Stimulated activated CD8-positive, alpha-beta memory T cell treated with anti-CD3 and anti-CD28 coated beads, Interleukin-15, amount 100 ng/mL, for 48 hours (primary cell): ENCODE measurements at regions not wholly inside any gene's neighbourhood (a gene's known extent, or its start where the extent isn't known, plus 50 kb on each side); places are given as distances from the start of the nearest gene placed in this dataset.
"Not testable (repeated sequence)": the region's sequence is repeated elsewhere in the genome, so short reads cannot be mapped to it uniquely, and the experiment has no call there.

Experiments used
- DNase-seq, 2 donors: peaks; one replicate each; pipeline ENCODE4 v3.0.0-alpha.2; 2020; ENCODE audit warnings: low read depth in 2 of 2

DNA sequence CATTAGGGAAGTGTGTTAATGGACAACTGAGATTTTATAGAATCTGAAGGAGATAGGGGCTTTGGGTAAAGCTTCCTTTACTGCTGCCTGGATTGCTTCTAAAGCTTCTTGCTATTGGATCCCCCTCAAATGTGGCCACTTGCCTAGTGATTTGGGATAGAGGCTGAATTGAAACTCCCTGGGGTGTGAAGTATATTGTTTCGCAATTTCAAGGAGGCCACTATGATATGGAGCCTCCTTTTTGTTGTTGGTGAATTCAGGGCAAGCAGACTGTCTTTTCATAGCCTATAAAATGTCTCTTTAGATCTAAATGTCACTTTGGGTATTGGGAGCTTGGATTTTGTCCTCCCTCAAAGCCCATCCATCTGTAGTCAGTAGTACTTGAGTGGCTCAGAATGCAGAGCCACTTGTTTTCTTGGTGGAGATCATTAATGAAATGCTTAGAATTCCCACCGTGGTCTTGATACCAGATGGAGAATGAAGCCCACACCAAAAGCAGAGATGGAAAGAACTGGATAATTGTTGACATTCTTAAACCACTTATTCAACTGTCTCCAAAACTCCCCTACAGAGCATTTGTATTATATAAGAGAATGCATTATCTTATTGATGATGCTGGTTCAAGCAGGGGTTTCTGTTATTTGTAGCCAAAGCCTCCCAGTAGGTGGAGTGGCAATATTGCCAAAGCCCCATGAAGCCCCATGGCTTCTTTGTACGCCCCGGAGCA is 144.3 kb upstream of the KCNE2 start:
- DNase-seq = no peak

DNA sequence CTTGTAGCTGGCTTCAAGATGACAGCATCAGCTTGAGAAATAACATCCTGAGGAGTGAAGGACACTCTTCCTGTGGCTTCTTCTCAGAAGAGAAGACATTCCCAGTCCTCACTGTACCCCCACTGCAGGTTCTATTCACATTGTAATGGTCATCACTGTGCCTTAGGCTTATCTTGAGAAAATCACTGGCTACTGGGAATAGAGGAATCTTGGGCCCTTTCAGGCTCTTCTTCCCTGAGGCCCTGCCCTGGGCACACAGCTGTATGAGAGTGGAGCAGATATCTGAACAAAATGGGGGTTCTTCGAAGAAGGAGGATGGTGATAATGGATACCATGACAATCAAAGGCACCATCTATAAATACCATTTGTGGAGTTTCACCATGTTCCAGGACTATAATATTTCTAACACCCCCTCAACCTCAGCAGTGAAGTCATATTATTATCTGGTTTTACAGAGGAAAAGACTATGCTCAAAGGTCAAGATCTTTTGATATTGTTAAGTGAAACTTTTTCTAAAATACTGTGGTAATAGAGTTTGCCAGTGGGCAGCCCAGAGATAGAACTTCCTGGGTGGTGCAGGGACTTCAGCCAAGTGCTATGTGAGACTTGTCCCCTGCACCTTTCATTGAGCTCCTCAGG is 143.1 kb upstream of the KCNE2 start:
- DNase-seq = no peak

DNA sequence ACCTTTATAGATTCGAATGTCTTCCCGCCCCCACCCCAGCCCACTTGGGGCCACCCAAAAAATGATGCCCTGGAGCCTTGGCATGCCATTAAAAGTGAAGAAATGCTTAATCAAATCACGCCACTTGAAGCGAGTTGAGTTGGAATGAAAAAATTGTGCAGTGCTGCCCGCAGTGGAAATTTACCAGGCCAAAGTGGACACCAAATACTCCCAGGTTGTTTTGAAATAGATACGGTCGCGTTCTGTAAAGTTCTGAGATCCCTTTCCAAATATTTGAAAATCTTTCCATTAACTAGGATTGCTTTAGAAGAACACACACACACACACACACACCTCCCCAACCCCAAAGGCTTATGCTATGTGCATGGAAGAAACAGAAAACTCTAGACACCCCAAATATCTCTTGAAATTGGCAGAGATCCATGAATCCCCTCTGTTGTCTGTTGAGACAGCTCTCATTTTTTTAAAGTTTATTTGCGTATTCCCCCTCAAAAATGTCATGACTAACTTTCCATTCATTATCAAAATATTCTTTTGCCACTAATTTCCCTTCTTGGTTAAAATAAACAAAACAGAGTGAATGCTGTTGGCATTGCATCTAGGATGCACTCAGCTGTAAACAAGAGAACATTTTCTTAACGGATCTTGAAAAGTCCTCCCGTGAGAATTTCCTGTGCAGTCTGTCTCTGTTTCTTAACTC is 142.3 kb upstream of the KCNE2 start:
- no peak for DNase-seq

DNA sequence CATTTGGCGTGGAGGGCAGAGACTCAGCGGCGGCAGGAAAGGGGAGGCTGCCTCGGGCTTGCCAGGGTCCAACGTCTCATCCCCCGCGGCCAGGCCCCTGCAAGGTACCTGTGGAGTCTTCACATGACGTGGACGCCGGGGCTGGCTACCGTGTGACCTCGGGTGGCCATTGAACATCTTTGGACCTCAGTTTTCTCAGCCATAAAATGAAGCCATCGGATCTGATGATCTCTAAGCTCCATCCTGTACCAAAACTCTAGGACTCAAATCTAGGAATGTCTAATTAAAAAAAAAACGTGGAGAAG is 141.8 kb upstream of the KCNE2 start:
- DNase-seq = no peak

DNA sequence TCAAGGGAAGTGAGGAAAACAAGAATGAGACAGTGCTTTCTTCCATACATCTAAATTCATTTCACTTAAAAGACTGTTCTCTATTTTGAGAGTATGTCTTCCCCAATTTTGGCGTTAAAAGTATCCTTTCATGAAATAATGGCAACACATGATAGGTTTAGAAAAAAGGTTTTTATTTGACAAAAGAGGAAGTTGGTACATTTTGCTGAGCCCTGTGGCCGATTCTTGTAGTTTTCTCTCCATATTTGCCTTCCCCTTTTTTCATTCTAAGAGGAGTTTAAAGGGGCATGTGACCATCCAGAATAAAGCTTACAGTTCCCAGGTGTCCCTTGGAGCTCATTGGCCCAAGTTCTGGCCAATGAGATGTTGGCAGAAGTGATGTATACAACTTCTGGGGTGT is 140.4 kb upstream of the KCNE2 start:
- DNase-seq = no peak

DNA sequence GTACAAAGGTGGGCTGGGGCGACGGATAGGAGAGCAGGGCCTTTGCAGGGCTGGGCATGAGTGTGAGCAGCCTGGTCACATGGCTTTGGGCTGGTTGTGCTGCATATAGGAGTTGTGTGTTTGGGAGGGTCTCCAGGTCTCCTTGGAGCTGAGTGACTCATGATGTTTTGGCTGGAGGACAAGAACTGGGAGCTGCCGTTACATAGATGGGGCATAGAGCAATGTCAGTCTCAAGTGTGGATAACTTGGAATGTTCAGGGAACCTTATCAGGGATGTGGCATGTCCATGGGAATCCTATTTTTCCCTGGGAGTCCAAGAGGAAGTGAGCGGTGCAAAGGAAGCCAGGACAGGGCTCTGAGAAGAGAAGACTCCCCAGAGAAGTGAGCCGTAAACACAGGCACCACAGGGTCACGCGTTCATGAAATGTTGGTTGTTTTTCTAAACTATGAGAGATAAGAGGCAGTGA is 136.4 kb upstream of the KCNE2 start:
- DNase-seq = no peak

DNA sequence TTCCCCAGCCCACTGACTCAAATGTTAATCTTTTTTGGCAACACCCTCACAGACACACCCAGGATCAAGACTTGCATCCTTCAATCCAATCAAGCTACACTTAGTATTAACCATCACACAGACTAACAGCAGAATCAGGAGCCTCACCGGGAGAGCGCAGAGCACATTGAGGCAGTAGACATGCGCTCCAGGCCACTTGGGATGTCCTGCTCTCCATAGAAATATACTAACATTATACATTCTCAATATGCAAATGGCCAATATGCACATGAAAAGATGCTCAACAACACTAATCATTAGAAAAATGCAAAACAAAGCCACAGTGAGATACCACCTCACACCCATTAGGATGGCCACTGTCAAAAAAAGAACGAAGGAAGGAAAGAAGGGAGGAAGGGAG is 135.0 kb upstream of the KCNE2 start:
- DNase-seq = no peak

DNA sequence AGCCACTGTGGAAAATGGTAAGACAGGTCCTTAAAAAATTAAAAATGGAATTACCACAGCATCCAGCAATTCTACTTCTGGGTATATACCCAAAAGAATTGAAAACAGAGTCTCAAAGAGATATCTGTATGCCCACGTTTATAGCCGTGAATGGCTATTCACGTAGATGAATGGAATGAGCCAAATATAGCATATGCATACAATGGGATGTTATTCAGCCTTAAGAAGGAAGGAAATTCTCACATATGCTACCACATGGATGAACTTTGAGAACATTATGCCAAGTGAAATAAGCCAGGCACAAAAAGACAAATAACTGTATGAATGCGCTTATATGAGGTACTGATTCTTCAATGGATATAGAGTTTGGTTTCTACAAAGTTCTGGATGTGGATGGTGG is 134.5 kb upstream of the KCNE2 start:
- DNase-seq = no peak

DNA sequence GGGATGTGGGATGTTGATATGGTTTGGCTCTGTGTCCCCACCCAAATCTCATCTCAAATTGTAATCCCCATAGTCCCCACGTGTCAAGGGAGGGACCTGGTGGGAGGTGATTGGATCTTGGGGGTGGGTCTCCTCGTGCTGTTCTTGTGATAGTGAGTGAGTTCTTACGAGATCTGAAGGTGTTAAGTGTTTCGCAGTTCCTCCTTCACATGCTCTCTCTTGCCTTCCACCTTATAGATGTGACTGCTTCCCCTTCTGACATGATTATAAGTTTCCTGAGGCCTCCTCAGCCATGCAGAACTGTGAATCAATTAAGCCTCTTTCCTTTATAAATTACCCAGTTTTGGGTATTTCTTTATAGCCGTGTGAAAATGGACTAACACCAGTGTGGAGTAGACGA is 130.1 kb upstream of the KCNE2 start:
- not testable (repeated sequence) for DNase-seq

DNA sequence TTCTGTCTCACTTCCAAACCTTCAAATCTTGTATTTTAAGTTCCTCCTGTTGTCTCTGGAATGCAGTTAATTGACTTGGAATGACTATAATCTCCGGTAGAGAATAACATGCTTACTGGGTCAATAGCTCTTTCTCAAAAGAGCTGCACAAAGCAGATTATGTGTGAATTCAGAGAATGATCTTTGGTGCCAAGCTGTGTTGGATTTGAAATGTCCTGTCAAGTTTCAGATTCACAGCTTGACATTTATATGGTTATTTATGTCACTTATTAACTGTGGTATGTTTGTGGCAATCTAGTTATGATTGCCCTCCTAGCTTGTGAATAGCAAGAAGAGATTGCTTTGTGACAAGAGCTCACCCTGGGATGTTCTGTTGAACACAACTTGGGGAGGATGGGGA is 128.3 kb upstream of the KCNE2 start:
- DNase-seq = no peak

DNA sequence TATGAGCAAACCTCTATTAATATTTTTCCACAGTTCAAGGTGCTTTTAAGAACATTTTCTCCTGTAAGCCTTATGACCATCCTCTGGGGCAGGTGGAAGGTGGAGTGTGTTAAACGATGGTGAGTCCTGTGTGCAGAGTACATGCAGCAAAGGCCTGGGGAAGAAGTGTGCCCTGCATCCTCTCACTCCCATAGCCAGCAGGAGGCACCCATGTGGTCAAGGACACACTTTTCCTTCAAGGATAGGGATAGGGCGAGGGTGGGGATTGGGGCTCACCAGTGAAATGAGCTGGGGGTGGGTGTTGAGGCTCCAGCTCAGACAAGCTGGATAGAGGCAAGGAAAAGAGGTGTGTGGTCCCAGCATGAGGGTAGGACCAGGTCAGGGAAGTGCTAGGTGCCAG is 120.8 kb upstream of the KCNE2 start:
- DNase-seq = no peak

DNA sequence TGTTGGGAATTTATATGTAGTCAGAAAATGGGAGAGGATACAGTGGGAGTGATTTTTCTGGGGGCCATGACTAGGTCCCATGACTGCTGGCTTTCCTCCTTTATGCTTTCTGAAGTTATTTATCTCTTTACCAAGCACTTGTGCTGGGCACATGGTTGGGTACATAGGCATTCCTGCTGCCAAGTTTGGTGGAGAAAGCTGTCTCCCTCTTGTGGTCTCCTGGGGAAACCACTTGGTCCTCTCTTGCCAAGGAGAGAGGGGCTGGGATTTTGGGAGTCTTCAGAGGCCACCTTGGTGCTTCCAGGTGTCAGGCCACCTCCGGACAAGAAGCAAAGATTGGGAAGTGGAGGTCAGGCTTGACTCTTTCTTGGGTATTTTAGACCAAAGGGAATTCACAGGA is 120.2 kb upstream of the KCNE2 start:
- no peak for DNase-seq

DNA sequence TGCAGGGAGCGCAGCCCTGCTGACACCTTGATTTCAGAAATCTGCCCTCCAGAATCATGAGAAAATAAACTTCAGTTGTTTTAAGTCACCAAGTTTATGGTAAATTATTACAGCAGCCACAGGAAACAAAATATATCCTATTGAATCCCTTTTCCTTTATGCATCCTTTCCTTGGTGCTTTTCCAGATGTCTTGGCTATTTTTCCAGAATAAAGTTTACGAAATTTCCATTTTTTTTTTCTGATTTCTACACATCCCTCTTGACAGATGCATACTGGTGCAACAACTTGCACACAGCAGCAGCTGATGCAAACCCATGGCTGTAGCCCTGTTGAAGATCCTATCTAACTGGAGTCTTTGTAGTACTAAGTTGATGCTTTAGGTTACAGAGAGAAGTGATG is 111.1 kb upstream of the KCNE2 start:
- no peak for DNase-seq

DNA sequence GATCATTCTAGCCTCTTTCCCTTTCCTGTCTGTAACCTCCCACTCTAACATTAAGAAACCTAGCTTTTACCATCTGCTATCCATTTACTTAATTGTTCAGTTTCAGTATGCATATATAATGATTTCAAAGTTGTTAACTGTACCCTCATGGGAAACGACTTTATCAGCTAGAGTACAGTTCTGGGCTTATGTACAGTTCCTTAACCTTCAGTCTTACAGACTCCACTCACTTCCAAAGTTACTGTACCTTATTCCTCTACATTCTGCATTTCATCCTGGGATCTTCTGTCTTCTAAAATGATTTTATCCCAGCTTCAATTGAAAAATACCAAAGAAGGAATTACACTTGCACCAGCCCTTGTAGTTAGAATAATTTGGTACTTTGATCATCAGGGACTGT is 108.7 kb upstream of the KCNE2 start:
- DNase-seq = no peak

DNA sequence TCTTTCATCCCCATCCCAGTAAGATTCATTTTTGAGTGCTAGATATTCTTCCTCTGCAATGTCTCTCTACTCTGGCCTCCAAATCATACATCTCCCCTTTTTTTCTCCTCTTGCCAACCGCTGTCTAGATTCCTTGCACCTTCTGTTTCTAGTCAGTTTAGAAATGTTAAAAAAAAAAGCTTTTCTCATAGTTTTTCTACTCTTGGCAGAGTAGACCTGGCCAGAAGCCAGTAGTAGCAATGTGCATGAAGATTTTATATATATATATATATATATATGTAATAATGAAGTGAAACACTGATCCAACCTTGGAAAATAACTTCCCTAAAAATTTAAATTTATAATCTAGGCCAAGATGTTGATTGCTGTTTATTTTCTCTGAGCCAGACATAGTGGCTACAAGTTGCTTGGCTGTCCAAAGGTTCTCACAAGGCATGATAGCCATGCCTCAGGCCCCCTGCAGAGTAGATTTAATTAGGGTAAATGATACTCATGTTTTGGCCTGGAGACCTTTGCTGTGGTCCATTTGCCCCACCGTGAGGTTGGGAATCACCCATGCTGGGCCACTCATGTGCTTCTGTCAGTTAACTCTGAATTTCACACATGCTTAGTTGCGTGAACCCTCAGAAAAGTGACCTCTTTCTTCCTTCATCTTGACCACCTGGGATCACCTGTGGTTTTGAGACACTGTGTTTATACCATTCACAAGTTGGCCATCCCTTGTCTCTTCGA is 103.4 kb upstream of the KCNE2 start:
- no peak for DNase-seq

DNA sequence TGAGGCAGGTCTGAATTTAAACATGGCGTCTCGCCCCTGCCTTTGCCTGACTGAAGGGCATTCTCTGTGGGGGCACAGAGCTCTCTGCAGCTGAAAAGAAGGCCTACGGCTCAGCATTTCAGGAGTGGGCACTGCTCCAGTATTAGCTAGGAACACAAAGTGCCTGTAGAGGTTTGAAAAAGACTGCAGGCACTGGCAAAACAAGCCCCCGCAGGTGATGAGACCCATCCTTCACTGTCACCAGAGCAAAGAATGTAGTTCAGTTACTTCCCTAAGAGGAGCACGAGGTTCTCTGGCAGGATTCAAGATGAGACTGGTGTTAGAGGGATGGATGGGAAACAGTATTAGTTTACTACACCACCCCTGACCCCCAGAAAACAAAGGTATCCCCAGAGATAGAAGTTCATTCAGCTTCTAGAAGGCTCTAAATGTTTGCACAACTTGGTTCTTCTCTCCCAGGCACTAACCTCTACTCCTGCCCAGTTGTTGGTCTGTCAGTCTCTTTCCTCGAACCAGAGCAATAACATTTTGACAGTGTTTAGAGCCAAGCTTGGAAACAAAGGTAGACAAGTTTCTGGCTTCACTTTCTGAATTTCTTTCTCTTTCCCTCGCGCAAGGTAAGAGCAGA is 101.9 kb upstream of the KCNE2 start:
- DNase-seq = no peak

DNA sequence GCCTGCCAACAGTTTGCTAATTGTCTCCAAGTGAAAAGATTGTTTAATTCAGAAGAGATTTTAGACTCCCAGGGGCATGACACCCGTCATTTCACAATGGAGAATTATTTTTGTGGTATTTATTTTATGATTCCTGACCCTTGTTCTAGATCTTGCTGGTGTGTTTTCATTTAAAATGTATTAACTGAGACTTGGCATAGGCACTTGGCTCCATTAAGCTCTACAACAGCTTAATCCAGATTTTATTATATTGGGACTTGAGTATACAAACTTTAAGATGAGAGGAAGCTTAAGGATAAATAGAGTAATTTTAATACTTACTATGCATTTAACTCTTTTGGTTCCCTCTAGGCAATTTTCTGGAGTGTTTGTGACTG is 101.3 kb upstream of the KCNE2 start:
- no peak for DNase-seq

DNA sequence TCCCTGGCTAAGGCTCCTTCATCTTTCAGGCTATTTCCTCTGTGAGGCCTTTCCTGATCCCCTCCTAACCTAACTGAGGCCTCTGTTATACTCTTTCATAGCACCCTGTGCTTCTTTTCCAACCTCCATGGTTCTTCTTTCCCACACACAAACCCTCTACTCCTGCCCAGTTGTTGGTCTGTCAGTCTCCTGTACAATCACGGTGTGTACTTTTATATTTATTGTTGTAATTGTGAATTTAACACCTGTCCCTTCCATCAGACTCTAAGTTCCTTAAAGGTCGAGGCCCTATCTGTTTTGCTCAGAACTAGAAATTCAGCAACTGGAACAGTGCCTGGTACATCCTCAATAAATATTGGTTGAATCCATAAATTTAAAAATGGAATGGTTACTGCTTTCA is 100.2 kb upstream of the KCNE2 start:
- no peak for DNase-seq

DNA sequence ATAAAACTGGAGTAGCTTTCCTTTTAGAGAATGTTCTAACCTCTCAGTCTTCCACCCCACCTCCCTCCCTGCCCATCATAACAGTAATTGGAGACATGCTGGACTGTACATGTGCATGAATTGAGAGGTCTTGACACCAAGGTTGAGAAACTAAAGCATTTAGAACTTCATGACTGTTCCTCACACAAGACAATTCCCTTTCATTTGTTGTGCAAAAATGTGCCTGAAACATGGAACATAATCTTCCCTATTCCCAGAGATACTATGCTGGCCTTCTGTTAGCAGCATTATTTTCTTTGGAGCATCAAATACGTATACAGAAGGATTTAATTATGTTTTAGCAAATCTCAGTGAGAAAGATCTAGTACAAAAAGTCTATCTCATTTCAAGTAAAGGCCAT is 97.5 kb upstream of the KCNE2 start:
- DNase-seq = no peak

DNA sequence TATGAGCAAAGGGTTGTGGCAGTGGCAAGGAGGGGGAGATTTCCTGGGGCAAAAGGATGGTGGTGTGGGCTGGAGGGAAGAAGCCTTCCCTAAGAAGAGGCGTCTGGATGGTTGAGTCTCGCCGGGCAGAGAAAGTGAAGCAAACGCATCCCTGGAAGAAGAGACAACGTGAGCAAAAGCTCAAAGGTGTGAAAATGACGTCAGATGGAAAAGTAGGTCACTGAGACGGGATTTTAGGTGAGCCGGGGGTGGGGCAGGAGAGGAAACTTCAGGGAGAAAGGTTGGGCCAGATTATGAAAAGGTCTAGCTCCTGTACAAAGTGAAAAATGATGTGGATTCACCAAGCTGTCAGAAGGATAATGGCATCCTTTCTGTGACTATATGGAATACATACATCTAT is 95.3 kb upstream of the KCNE2 start:
- DNase-seq = no peak

DNA sequence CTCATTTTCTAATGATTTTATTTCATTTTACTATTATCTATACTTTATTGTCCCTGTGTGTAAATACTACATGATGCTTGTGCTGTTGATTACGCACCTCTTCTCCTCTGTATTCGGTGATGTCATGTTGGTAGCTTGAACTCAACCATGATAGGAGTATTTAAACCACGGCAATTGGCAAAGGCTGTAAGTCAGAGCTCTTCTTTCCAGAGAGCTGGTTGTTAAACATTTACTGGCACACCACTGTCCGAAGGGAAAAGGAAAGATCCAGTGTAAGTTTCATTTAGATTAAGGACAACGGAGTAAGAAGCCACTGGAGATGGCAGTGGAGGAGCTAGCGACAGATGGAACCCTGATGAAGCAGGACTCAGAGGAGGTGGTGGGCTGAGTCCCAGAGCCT is 93.4 kb upstream of the KCNE2 start:
- no peak for DNase-seq

DNA sequence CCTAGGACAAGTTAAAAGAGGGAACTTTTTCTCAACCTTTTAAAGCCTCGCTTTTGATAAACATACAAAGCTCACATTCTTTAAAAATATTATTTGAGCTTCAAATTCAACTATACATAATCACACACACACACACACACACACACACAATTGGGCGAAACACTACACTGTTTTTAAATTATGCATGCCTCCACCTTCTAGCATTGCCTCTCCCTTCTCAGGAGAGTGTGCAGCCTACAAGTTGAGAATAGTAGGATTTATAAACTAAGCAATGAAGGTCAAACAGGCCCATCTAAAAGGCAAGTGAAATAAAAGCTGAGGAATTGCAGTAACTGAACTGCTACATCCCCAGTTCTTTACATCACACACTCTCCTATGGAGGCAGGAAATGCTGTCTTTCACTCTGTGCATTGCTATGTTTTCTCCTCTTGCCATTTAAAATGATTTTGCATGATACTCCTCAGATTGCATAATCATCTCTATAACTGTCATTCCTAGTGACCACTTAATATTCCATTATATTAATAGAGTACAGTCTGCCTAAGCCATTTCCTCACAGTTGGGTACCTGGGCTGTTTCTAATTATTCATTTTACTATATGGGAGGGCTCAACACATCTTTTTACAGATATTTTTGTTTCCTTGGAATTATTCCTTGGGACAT is 92.5 kb upstream of the KCNE2 start:
- DNase-seq = no peak
